Epidermal melanocyte (primary cell): ENCODE measurements at regions not wholly inside any gene's neighbourhood (a gene's known extent, or its start where the extent isn't known, plus 50 kb on each side); places are given as distances from the start of the nearest gene placed in this dataset.
A peak's percentile ranks its signal among the peaks of the same experiment; 100 is the strongest.
"Not testable (repeated sequence)": the region's sequence is repeated elsewhere in the genome, so short reads cannot be mapped to it uniquely, and the experiment has no call there.

Experiments
- DNase-seq: peaks from one replicate; pipeline ENCODE4 v3.0.0; 2011; ENCODE audit warnings: low spot score; ENCODE audit not compliant: insufficient read length

DNA sequence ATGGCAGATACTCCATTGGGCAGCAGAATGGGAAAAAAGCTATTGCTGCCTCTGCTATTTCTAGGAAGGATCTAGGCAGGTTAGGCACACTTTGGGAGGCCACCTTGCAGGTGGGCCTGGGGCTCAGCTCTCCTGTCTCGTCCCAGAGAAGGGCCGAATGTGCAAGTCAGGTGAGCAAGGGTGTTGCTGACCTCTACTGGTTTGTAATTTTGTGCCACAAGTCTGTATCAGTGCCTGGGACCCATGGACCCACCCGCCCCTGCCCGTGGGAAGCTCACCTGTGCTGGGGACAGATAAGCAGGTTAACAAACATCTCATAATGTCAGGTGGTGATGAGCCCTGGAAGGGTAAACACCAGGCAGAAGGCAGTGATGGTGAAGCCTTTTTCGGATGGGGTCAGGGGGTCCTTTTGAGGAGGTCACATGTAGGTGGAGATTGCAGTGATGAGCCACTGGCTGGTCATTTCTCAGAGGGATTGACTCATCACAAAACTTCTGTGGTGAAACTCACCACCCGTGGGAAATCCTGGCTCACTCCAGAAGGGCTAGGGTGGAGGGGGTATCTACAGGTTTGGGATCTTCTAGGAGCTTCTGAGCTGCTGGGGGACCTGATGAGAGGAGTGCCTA is 161.3 kb downstream of the KLF13 start:
- no peak for DNase-seq

DNA sequence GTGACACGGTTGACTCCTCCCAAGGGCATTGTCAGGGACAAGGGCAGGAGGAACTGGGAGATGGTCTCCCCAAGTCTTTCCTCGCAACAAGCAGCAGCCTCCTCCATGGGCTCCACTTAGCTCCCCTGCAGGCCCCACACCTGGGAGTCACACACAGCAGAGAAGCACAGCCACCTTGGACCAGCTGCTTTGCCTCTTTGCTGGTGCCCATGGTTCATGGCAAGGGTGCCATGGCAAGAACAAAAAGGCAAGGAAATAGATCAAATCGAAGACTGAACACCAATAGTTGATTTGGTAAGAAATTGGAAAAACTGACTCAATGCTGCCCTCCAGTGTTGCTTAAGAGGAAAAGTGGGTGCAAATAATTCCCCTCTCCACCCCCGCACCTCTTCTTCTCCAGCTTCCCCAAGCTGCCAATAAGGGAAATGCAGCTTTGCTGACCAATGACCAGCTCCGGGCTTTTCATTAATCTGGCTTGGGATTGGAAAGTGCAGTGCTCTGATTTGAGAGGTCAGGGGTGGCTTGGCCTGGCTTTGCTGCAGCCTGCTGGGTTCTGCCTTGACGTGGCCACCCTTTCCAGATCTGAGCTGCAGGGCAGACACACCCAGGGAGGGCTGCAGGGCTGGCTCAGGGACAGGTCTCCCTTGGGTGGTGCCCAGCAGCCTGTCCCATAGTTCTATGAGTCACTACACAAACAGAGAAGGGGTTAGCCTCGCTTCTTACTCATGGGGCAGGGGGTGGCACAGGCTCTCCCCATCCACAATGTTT is 162.0 kb downstream of the KLF13 start:
- DNase-seq: peak; percentile 97

DNA sequence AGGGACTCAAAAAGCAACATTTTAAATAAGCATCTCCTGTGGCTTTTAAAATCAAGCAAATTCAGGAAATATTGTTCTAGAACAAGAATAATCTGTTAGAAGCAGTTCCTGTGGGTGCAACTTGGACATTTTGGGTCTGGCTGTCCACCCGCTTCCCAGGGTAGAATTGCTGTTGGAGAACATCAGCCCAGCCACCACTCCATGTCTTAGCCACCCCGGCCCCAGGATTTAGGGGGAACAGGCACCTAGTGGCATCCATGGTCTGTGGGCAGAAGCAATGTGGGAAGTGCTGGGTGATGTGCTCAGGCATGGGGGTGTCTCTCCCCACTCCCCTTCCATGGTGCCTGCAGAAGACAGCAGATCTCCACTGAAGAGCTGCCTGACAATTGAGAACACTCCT is 162.6 kb downstream of the KLF13 start:
- no peak for DNase-seq

GRCh38 chr15:31489801-31490646 is 163.4 kb downstream of the KLF13 start:
- DNase-seq: peak; percentile 89

- DNase-seq: no peak
Measured at GRCh38 chr15:31494786-31495185, 168.2 kb downstream of the KLF13 start.

DNA sequence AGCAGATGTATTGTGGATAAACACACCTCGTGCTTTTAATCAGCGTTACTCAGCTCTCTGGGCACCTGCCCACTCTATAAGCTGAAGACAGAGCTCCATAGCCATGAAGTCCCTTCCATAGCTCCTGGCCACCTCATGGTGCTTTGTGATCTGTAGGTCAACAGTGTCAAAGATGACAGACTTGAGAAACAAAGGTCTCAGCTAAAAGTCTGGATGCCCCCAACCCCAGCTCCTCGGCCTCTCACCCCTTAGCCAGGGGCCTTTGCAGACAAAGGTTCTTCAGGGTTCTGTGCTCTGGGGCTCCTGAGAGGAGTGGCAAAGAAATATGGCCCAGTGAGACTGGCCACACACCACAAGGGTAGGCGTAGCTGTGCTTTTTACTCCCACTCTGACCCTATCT is 168.6 kb downstream of the KLF13 start:
- DNase-seq: no peak

GRCh38 chr15:31497838-31498237 is 171.2 kb downstream of the KLF13 start:
- DNase-seq: no peak

- DNase-seq: no peak
Measured at GRCh38 chr15:31498329-31498728, 171.7 kb downstream of the KLF13 start.

GRCh38 chr15:31498756-31499155 is 172.1 kb downstream of the KLF13 start:
- no peak for DNase-seq

DNA sequence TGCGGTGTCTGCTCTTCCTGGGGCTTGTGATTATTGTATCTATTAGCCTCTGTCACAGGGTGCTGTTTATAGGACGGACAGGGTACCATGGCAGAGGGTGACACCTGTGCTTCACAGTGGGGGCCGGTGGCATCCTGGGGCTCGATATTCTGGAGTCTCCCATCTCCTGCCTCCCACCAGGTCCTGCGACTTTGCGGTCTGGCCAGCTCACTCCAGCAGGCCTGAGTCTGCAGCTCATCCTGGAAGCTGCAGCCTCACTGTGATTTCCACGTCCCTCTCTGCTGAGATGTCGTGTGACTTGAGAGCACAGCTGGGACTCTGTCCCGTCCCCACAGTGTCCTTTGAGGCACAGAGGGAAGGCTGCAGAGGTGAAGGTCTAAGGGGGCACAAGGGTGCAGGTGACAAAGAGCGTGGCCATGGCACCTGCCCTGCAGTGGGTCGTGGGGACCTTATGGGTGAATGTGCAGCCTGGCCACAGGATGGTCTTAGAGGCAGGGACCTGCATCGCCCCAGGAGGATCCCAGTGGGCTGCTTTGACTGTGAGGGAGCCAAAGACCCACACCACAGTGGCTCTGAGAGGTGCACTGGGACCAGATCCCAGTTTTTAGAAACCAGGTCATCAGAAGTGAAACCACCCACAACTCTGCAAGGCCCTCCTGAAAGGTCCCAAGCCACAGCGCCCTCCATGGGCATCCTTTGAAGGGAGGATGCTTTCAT is 172.8 kb downstream of the KLF13 start:
- DNase-seq: no peak

DNA sequence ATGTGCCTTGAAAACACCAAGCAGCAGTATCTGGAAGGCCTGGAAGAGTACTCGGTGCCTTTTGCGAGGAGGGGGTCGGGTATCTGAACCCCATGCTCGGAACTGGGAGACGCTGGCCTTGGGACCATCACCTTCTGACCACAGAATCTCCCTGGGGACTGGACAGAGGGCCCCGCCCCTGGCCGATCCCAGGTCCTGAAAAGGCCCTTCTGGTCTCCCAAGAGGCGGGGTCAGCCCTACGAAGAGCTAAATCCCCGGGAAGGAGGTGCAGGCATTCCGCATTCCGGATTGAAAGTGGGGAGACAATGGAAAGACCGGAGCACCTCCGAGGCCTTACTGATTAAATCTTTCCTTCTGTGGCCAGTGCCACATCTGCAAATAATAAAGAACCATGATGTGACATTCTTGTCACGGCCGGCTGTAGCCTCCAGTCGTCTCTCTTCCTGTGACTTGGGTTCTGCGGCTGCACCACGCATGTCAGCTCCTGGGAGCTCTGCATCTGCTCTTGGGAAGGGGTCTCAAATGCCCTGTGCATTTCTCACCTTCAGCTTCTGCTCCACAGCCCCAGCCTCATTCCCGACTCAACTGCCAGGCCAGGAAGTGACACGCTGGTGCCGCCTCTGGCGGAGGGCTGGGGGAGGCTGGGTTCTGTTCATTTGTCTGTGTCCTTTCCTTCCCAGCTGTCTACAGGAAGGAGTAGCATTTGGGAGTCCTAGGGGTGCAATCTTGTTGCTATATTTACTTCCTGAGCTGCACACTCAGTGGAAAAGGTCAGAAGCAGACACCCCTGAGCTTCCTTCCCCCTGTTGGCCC is 173.5 kb downstream of the KLF13 start:
- DNase-seq: no peak

DNA sequence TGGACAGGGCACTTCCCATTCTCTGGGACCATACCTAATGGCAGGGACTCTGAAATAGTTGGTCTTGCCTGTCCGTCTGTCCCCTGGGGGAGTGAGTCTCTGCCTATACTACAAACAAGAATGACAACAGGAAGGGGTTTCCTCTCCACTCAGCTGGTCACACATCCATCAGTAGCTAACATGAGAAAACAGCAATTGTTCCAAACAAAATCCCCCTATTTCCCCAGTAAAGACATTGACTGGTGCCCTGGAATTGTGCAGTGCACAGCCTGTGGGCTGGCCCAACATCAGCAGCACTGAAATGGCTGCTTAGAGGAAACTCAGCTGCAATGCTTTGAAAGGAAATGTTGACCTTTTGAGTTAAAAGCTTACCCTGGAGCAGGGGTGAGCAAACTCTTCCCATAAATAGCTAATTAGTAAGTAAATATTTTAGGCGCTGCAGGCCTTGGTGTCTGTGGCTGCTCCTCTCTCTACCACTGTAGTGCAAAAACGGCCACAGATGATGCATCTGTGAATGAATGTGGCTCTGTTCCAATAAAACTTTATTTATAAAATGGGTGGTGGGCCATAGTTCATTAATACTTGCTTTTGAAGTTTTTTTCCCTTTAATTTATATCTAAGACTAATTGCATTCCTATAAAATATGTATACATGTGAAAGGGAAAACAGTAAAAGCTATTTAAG is 174.3 kb downstream of the KLF13 start:
- DNase-seq: no peak

GRCh38 chr15:31501536-31502157 is 175.0 kb downstream of the KLF13 start:
- DNase-seq: no peak

DNA sequence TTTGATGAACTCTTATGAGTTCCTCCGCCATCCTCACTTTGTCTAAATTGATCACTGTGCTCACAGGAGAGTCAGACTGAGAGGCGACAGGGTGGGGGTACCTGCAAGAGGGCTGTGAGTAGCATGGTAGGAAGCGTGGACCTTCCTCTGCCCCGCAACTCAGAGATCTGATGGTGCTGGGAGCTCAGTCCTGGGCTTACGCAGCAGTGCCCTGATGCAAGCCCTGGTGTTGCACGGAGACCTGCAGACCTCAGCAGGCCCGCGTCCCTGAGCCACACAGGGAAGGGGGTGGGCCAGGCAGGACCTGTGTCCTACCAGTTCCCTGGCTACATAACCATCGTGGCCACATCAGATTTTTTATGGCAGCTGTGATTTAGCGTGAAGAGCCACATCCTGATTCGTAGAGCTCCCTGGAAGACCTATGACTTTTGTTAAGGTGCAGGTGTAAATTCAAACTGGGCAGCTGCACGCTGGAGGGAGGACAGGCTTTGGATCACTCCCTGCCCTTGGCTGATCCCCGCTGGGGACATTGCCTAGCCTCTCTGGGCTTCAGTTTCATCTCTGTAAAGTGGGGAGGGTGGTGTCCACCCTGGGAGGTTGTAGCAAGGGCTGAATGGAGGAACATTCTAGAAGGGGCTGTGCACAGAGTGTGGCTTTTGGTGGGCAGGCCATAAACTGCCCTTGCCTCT is 176.1 kb downstream of the KLF13 start:
- DNase-seq: no peak

DNA sequence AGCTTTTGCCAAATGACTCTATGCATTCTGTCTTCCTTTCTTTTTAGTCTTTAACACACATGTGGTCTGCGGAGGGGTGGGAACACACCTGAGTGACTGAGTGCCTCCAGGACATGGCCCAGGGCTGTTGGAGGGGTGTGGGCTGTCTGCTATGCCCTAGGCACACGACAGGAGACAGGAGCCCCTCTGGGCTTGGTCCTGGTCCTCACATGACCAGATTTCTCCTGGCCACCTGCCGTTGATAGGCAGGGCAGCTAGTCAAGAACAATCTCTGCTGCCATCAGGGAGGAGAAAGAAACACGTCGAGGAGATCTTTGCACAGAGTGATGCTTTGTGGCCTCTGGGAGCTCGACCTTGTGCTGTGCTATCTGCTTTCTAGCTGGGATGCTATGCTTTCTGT is 176.6 kb downstream of the KLF13 start:
- no peak for DNase-seq

DNA sequence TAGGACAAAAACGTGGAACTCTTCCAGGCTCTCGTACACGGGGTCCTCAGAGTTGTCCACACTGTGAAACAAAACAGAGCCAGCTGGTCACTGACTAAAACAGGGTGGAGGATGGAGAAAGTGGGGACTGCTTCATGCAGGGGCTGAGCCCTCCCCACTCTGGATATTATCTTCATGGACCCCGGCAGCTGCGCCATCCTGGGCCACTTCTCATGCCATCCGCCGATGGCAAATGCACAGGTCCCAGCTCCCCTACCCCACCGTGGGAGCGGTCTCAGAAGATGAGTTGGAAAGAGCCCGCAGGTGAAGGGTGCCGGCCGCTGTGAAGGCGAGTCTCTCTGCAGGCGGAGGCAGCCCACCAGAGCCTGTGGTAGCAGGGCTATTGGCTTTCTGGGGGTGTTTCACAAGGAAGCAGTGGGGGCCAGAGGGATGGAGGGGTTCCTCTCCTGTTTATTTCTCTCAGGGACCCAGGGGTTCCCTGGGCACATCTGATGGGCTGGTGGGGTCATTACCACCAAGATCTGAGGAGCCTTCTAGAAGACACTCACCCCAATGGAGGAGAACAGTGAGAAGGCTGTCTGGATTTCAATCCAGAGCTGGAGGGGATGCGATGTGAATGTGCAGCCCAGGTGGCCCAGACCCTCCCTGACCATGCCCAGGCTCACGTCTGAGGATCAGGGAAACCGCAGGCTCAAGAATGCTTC is 177.3 kb downstream of the KLF13 start:
- no peak for DNase-seq

GRCh38 chr15:31504462-31504839 is 177.8 kb downstream of the KLF13 start:
- no peak for DNase-seq

DNA sequence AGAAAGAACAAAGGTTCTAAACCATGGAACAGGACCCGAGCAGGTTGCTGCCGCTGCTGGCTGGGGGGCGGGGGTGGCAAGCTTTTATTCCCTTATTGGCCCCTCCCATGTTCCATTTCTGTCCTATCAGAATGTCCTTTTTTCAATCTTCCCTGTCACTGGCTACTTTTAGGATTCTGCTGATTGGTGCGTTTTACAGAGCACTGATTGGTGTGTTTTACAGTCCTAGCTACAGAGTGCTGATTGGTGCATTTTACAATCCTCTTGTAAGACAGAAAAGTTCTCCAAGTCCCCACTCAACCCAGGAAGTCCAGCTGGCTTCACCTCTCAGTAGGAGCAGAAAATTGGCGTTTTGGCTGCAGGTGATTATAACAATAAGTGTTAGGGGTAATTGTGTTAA is 180.9 kb downstream of the KLF13 start:
- not testable (repeated sequence) for DNase-seq

- DNase-seq: no peak
Measured at GRCh38 chr15:31508656-31509055, 182.0 kb downstream of the KLF13 start.
